CD4-positive, alpha-beta T cell (primary cell): ENCODE measurements at regions not wholly inside any gene's neighbourhood (a gene's known extent, or its start where the extent isn't known, plus 50 kb on each side); places are given as distances from the start of the nearest gene placed in this dataset.

ENCODE experiments used
- ATAC-seq: fragments of 200-7000 bp; cut with Tn5 transposase; one replicate; pipeline ENCODE4 v1.10.0; 2022; ENCODE audit warnings: mild to moderate bottlenecking; ENCODE audit not compliant: poor library complexity
- CTCF ChIA-PET: fragments of 350-600 bp; sonication (Branson Sonifier 250); formaldehyde crosslinking; loops from one replicate; lab custom pipeline; 2021; ENCODE audit warnings: antibody characterized with exemption, inconsistent platforms; lab: Charles Lee
- POLR2A ChIA-PET: fragments of 350-600 bp; sonication (Branson Sonifier 250); formaldehyde crosslinking; loops from one replicate; lab custom pipeline; 2021; ENCODE audit warnings: antibody characterized with exemption, inconsistent platforms; lab: Charles Lee
- DNase-seq, 14 experiments: peaks; one replicate each; pipeline ENCODE4 v3.0.0-alpha.2; 2013 to 2020; ENCODE audit warnings: mixed read lengths in 2 of 14
- H3K27ac ChIP-seq, 2 donors: one replicate each; pipeline versions ENCODE4 v1.5.1 to v1.7.0; 2013; ENCODE audit warnings: low read length in 2 of 2, low read depth in 1 of 2, mild to moderate bottlenecking in 1 of 2
- H3K27me3 ChIP-seq, 2 experiments: 1 replicate in 1 of 2; 2 replicates in 1 of 2; pipeline versions ENCODE4 v1.6.1 to v1.7.0; 2013; ENCODE audit warnings: low read length in 2 of 2, control low read depth in 1 of 2, mild to moderate bottlenecking in 1 of 2, moderate library complexity in 1 of 2; ENCODE audit not compliant: insufficient read depth in 2 of 2, control insufficient read depth in 1 of 2
- H3K36me3 ChIP-seq: one replicate; pipeline ENCODE4 v1.6.1; 2013; ENCODE audit warnings: low read length, control low read depth; ENCODE audit not compliant: insufficient read depth
- H3K4me1 ChIP-seq: one replicate; pipeline ENCODE4 v1.6.1; 2013; ENCODE audit warnings: low read length, control low read depth; ENCODE audit not compliant: insufficient read depth
- H3K4me3 ChIP-seq: one replicate; pipeline ENCODE4 v1.5.1; 2013; ENCODE audit warnings: mild to moderate bottlenecking, low read length, moderate library complexity
- H3K9me3 ChIP-seq, 2 experiments: 1 replicate in 1 of 2; 2 replicates in 1 of 2; pipeline versions ENCODE4 v1.6.1 to v1.7.0; 2013; ENCODE audit warnings: low read length in 2 of 2, mild to moderate bottlenecking in 2 of 2, control low read depth in 1 of 2, moderate library complexity in 1 of 2; ENCODE audit not compliant: control insufficient read depth in 1 of 2, insufficient read depth in 1 of 2
- H3K27ac Mint-ChIP-seq: one replicate; pipeline ENCODE4 v1.8.0; 2020; ENCODE audit warnings: mixed read lengths
- H3K27me3 Mint-ChIP-seq: one replicate; pipeline ENCODE4 v1.8.0; 2021; ENCODE audit warnings: mixed read lengths
- H3K36me3 Mint-ChIP-seq: one replicate; pipeline ENCODE4 v1.8.0; 2021; ENCODE audit warnings: low read depth, mixed read lengths
- H3K4me1 Mint-ChIP-seq: one replicate; pipeline ENCODE4 v1.8.0; 2021; ENCODE audit warnings: low read depth, mixed read lengths
- H3K4me3 Mint-ChIP-seq: one replicate; pipeline ENCODE4 v1.8.0; 2020; ENCODE audit warnings: mild to moderate bottlenecking, mixed read lengths
- H3K9me3 Mint-ChIP-seq: one replicate; pipeline ENCODE4 v1.8.0; 2020; ENCODE audit warnings: mixed read lengths
- CTCF ChIP-seq: fragments of 200-600 bp; IDR thresholded peaks from one replicate; pipeline ENCODE4 v1.8.0; 2022; ENCODE audit warnings: antibody characterized with exemption, mild to moderate bottlenecking
- intact Hi-C, 2 experiments: fragments of 100-400 bp; cut with DNase I in 1 of 2; cut with micrococcal nuclease in 1 of 2; formaldehyde crosslinking; loops; one replicate each; pipeline versions ENCODE4 v1.15.1 to v1.9.0; 2023 to 2025; cut with DNase I, micrococcal nuclease

- intact Hi-C loops = no loop called here
- DNase-seq = no peak
- Mint-ChIP-seq H3K9me3 (no peaks in the 10 kb centered on the region), H3K36me3 (no peaks in the 10 kb centered on the region), H3K4me3 (no peak overlapping the region), H3K27me3 (no peaks in the 10 kb centered on the region), H3K27ac (no peak overlapping the region), H3K4me1 (no peaks in the 10 kb centered on the region)
- Histone ChIP-seq H3K36me3 (no peaks in the 10 kb centered on the region), H3K27ac (no peak overlapping the region), H3K9me3 (peaks cover 0 to 3% of the 10 kb centered on the region in 2 experiments), H3K4me1 (no peaks in the 10 kb centered on the region), H3K27me3 (no peaks in the 10 kb centered on the region), H3K4me3 (no peak overlapping the region)
- POLR2A ChIA-PET = no interaction called here
- CTCF ChIA-PET = no interaction called here
- no peak for ATAC-seq
- no peak for TF ChIP-seq CTCF
Measured at GRCh38 chr4:24006269-24006668, 116.4 kb upstream of the PPARGC1A start.

- CTCF ChIA-PET = no interaction called here
Measured at GRCh38 chr4:24003926-24004325, 114.1 kb upstream of the PPARGC1A start.

GRCh38 chr4:24003496-24003895 is 113.6 kb upstream of the PPARGC1A start:
- H3K4me1 ChIP-seq = no peaks in the 10 kb centered on the region
- no peak overlapping the region for H3K4me3 ChIP-seq
- DNase-seq = no peak
- Mint-ChIP-seq H3K4me3 (no peak overlapping the region), H3K27ac (no peak overlapping the region), H3K9me3 (no peaks in the 10 kb centered on the region), H3K36me3 (no peaks in the 10 kb centered on the region), H3K4me1 (no peaks in the 10 kb centered on the region), H3K27me3 (no peaks in the 10 kb centered on the region)
- CTCF ChIA-PET = no interaction called here
- POLR2A ChIA-PET = no interaction called here
- ATAC-seq = no peak
- intact Hi-C loops = no loop called here
- no peaks in the 10 kb centered on the region for H3K36me3 ChIP-seq
- H3K27ac ChIP-seq = no peak overlapping the region
- H3K9me3 ChIP-seq = peaks cover 0 to 3% of the 10 kb centered on the region in 2 experiments
- H3K27me3 ChIP-seq = no peaks in the 10 kb centered on the region
- no peak for TF ChIP-seq CTCF

More at GRCh38 chr4:24003926-24004325, 114.1 kb upstream of the PPARGC1A start:
- DNase-seq (no peak), ATAC-seq (no peak)
- no peak overlapping the region for H3K4me3 ChIP-seq
- no peak overlapping the region for H3K4me3 Mint-ChIP-seq
- POLR2A ChIA-PET = no interaction called here
- H3K4me1 Mint-ChIP-seq = no peaks in the 10 kb centered on the region
- no peak overlapping the region for H3K27ac Mint-ChIP-seq
- peaks cover 0 to 3% of the 10 kb centered on the region in 2 experiments for H3K9me3 ChIP-seq
- H3K27me3 ChIP-seq = no peaks in the 10 kb centered on the region
- H3K9me3 Mint-ChIP-seq = no peaks in the 10 kb centered on the region
- no peaks in the 10 kb centered on the region for H3K36me3 ChIP-seq
- no peak for TF ChIP-seq CTCF
- H3K4me1 ChIP-seq = no peaks in the 10 kb centered on the region
- H3K36me3 Mint-ChIP-seq = no peaks in the 10 kb centered on the region
- intact Hi-C loops = no loop called here
- no peaks in the 10 kb centered on the region for H3K27me3 Mint-ChIP-seq
- no peak overlapping the region for H3K27ac ChIP-seq
